GM19455 (cell line): ENCODE measurements at regions not wholly inside any gene's neighbourhood (a gene's known extent, or its start where the extent isn't known, plus 50 kb on each side); places are given as distances from the start of the nearest gene placed in this dataset.

Experiments
- ATAC-seq: cut with Tn5 transposase; IDR thresholded peaks from one replicate; pipeline ENCODE4 v1.9.1; 2021; ENCODE audit not compliant: unreplicated experiment

- ATAC-seq, result no peak
Observed at GRCh38 chr2:212628586-212628985, 90.0 kb upstream of the ERBB4 start.

- ATAC-seq, result no peak
Observed at GRCh38 chr2:212626371-212626918, 87.8 kb upstream of the ERBB4 start.

GRCh38 chr2:212619954-212620353 lies 81.4 kb upstream of the ERBB4 start:
- no peak for ATAC-seq

GRCh38 chr2:212618636-212619035 lies 80.0 kb upstream of the ERBB4 start:
- ATAC-seq, result no peak

GRCh38 chr2:212610872-212611425 lies 72.3 kb upstream of the ERBB4 start:
- ATAC-seq, result no peak

- no peak for ATAC-seq
Observed at GRCh38 chr2:212609479-212609878, 70.9 kb upstream of the ERBB4 start.

GRCh38 chr2:212607080-212607479 lies 68.5 kb upstream of the ERBB4 start:
- ATAC-seq, result no peak

- no peak for ATAC-seq
Observed at GRCh38 chr2:212606232-212606631, 67.6 kb upstream of the ERBB4 start.

- no peak for ATAC-seq
Observed at GRCh38 chr2:212596688-212597087, 58.1 kb upstream of the ERBB4 start.

GRCh38 chr2:212596276-212596675 lies 57.7 kb upstream of the ERBB4 start:
- ATAC-seq, result no peak

- peak; percentile 54 for ATAC-seq
Observed at GRCh38 chr2:212595036-212595654, 56.5 kb upstream of the ERBB4 start.

- ATAC-seq, result no peak
Observed at GRCh38 chr2:212592695-212593094, 54.1 kb upstream of the ERBB4 start.
